ENCODE measurements at regions not wholly inside any gene's neighbourhood (a gene's known extent, or its start where the extent isn't known, plus 50 kb on each side); places are given as distances from the start of the nearest gene placed in this dataset.

GRCh38 chr6:76612954-76613353 is 540.5 kb upstream of the IMPG1 start:
- Histone ChIP-seq H3K9me3 (ENCODE audit: control insufficient read depth, insufficient read depth, low read length) (no peaks in the 10 kb centered on the region), H3K36me3 (ENCODE audit: control insufficient read depth, insufficient read depth, low read length) (no peaks in the 10 kb centered on the region), H3K27ac (ENCODE audit: low read depth, low read length) (no peak overlapping the region), H3K4me1 (ENCODE audit: control insufficient read depth, insufficient read depth, low read length) (no peaks in the 10 kb centered on the region), H3K4me3 (ENCODE audit: low read depth, low read length) (no peak overlapping the region), H3K27me3 (ENCODE audit: control insufficient read depth, insufficient read depth, low read length) (no peaks in the 10 kb centered on the region)
- DNase-seq (ENCODE audit: low read depth in 4 of 6, low spot score in 6 of 6): peak in 2 of 6 donors; percentile 7 to 74
- WGBS (ENCODE audit: insufficient coverage): no CpG with 5 or more reads among the region's 1 CpG

- DNase-seq (ENCODE audit: low read depth in 4 of 6, low spot score in 6 of 6): no peak
- Histone ChIP-seq H3K9me3 (ENCODE audit: control insufficient read depth, insufficient read depth, low read length) (no peaks in the 10 kb centered on the region), H3K4me3 (ENCODE audit: low read depth, low read length) (no peak overlapping the region), H3K27me3 (ENCODE audit: control insufficient read depth, insufficient read depth, low read length) (no peaks in the 10 kb centered on the region), H3K4me1 (ENCODE audit: control insufficient read depth, insufficient read depth, low read length) (no peaks in the 10 kb centered on the region), H3K27ac (ENCODE audit: low read depth, low read length) (no peak overlapping the region), H3K36me3 (ENCODE audit: control insufficient read depth, insufficient read depth, low read length) (no peaks in the 10 kb centered on the region)
- 92% methylated on average over 3 of the region's 4 CpGs for WGBS (ENCODE audit: insufficient coverage)
Observed at GRCh38 chr6:76609160-76609559, 536.7 kb upstream of the IMPG1 start.

- 50% methylated on average over 1 of the region's 3 CpGs for WGBS (ENCODE audit: insufficient coverage)
- no peak overlapping the region for H3K4me3 ChIP-seq (ENCODE audit: low read depth, low read length)
- H3K27me3 ChIP-seq (ENCODE audit: control insufficient read depth, insufficient read depth, low read length): no peaks in the 10 kb centered on the region
- no peaks in the 10 kb centered on the region for H3K36me3 ChIP-seq (ENCODE audit: control insufficient read depth, insufficient read depth, low read length)
- no peaks in the 10 kb centered on the region for H3K9me3 ChIP-seq (ENCODE audit: control insufficient read depth, insufficient read depth, low read length)
- H3K4me1 ChIP-seq (ENCODE audit: control insufficient read depth, insufficient read depth, low read length): no peaks in the 10 kb centered on the region
- no peak for DNase-seq (ENCODE audit: low read depth in 4 of 6, low spot score in 6 of 6)
- H3K27ac ChIP-seq (ENCODE audit: low read depth, low read length): no peak overlapping the region
Observed at GRCh38 chr6:76594109-76594508, 521.6 kb upstream of the IMPG1 start.

- H3K36me3 ChIP-seq (ENCODE audit: control insufficient read depth, insufficient read depth, low read length): no peaks in the 10 kb centered on the region
- H3K4me1 ChIP-seq (ENCODE audit: control insufficient read depth, insufficient read depth, low read length): no peaks in the 10 kb centered on the region
- no peak for DNase-seq (ENCODE audit: low read depth in 4 of 6, low spot score in 6 of 6)
- no peak overlapping the region for H3K27ac ChIP-seq (ENCODE audit: low read depth, low read length)
- WGBS (ENCODE audit: insufficient coverage): 87% methylated on average over 3 of the region's 3 CpGs
- no peaks in the 10 kb centered on the region for H3K9me3 ChIP-seq (ENCODE audit: control insufficient read depth, insufficient read depth, low read length)
- no peak overlapping the region for H3K4me3 ChIP-seq (ENCODE audit: low read depth, low read length)
- no peaks in the 10 kb centered on the region for H3K27me3 ChIP-seq (ENCODE audit: control insufficient read depth, insufficient read depth, low read length)
Observed at GRCh38 chr6:76593668-76594067, 521.2 kb upstream of the IMPG1 start.

DNA sequence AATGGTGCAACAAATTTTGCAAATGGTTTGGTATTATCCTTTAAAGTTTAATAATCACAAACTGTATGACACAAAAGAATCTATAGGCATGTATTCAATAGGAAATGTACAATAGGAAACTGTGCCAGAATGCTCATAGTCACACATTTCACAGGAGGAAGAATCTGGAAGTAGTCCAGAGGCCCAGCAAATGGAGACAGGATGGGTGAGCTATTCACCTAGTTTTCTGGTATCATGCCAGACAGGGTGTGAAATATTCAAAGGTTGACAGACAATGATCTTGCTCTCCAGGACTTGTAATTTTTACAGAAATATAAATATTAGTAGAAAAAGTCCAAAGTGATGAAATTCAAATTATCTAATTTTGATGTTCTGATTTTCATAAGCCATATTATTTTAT is 520.1 kb upstream of the IMPG1 start:
- H3K4me3 ChIP-seq (ENCODE audit: low read depth, low read length): no peak overlapping the region
- H3K27me3 ChIP-seq (ENCODE audit: control insufficient read depth, insufficient read depth, low read length): no peaks in the 10 kb centered on the region
- H3K9me3 ChIP-seq (ENCODE audit: control insufficient read depth, insufficient read depth, low read length): no peaks in the 10 kb centered on the region
- peak in 2 of 6 donors; percentile 19 to 22 for DNase-seq (ENCODE audit: low read depth in 4 of 6, low spot score in 6 of 6)
- no peaks in the 10 kb centered on the region for H3K4me1 ChIP-seq (ENCODE audit: control insufficient read depth, insufficient read depth, low read length)
- no peaks in the 10 kb centered on the region for H3K36me3 ChIP-seq (ENCODE audit: control insufficient read depth, insufficient read depth, low read length)
- no peak overlapping the region for H3K27ac ChIP-seq (ENCODE audit: low read depth, low read length)

- WGBS (ENCODE audit: insufficient coverage): no CpG with 5 or more reads among the region's 2 CpGs
Observed at GRCh38 chr6:76587271-76587670, 514.8 kb upstream of the IMPG1 start.

DNA sequence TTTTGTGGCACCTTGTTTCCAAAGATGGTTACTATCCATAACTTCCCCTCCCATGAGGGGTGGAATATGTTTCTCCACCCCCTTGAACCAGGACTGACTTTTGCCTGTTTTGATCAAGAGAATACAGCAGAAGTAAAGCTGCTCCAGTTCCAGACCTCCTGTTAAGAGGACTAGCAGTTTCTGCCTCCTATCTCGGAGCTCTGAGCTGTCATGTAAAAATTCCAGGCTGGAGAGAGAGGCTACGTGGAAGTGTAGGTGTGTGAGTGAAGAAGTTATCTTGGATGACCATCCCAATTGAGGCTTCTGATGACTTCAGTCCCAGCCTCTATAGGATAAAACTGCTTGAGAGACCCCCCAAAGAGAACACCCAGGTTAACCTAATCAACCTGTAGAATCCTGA is 511.7 kb upstream of the IMPG1 start:
- no peak for DNase-seq (ENCODE audit: low read depth in 4 of 6, low spot score in 6 of 6)
- Histone ChIP-seq H3K36me3 (ENCODE audit: control insufficient read depth, insufficient read depth, low read length) (no peaks in the 10 kb centered on the region), H3K4me3 (ENCODE audit: low read depth, low read length) (no peak overlapping the region), H3K4me1 (ENCODE audit: control insufficient read depth, insufficient read depth, low read length) (no peaks in the 10 kb centered on the region), H3K9me3 (ENCODE audit: control insufficient read depth, insufficient read depth, low read length) (no peaks in the 10 kb centered on the region), H3K27me3 (ENCODE audit: control insufficient read depth, insufficient read depth, low read length) (no peaks in the 10 kb centered on the region), H3K27ac (ENCODE audit: low read depth, low read length) (no peak overlapping the region)
- whole genome bisulfite sequencing (ENCODE audit: insufficient coverage): no CpG with 5 or more reads among the region's 2 CpGs

More at GRCh38 chr6:76587271-76587670, 514.8 kb upstream of the IMPG1 start:
- Histone ChIP-seq H3K36me3 (ENCODE audit: control insufficient read depth, insufficient read depth, low read length) (no peaks in the 10 kb centered on the region), H3K27ac (ENCODE audit: low read depth, low read length) (no peak overlapping the region), H3K27me3 (ENCODE audit: control insufficient read depth, insufficient read depth, low read length) (no peaks in the 10 kb centered on the region), H3K4me3 (ENCODE audit: low read depth, low read length) (no peak overlapping the region), H3K4me1 (ENCODE audit: control insufficient read depth, insufficient read depth, low read length) (no peaks in the 10 kb centered on the region), H3K9me3 (ENCODE audit: control insufficient read depth, insufficient read depth, low read length) (no peaks in the 10 kb centered on the region)
- DNase-seq (ENCODE audit: low read depth in 4 of 6, low spot score in 6 of 6): no peak

- no peaks in the 10 kb centered on the region for H3K36me3 ChIP-seq (ENCODE audit: control insufficient read depth, insufficient read depth, low read length)
- H3K27ac ChIP-seq (ENCODE audit: low read depth, low read length): no peak overlapping the region
- H3K4me3 ChIP-seq (ENCODE audit: low read depth, low read length): no peak overlapping the region
- WGBS (ENCODE audit: insufficient coverage): no CpG with 5 or more reads among the region's 1 CpG
- no peak for DNase-seq (ENCODE audit: low read depth in 4 of 6, low spot score in 6 of 6)
- no peaks in the 10 kb centered on the region for H3K27me3 ChIP-seq (ENCODE audit: control insufficient read depth, insufficient read depth, low read length)
- H3K4me1 ChIP-seq (ENCODE audit: control insufficient read depth, insufficient read depth, low read length): no peaks in the 10 kb centered on the region
- no peaks in the 10 kb centered on the region for H3K9me3 ChIP-seq (ENCODE audit: control insufficient read depth, insufficient read depth, low read length)
Observed at GRCh38 chr6:76578746-76579145, 506.3 kb upstream of the IMPG1 start.

GRCh38 chr6:76574746-76575145 is 502.3 kb upstream of the IMPG1 start:
- Histone ChIP-seq H3K27ac (ENCODE audit: low read depth, low read length) (no peak overlapping the region), H3K4me3 (ENCODE audit: low read depth, low read length) (no peak overlapping the region), H3K4me1 (ENCODE audit: control insufficient read depth, insufficient read depth, low read length) (no peaks in the 10 kb centered on the region), H3K9me3 (ENCODE audit: control insufficient read depth, insufficient read depth, low read length) (no peaks in the 10 kb centered on the region), H3K36me3 (ENCODE audit: control insufficient read depth, insufficient read depth, low read length) (no peaks in the 10 kb centered on the region), H3K27me3 (ENCODE audit: control insufficient read depth, insufficient read depth, low read length) (no peaks in the 10 kb centered on the region)
- no CpG with 5 or more reads among the region's 4 CpGs for WGBS (ENCODE audit: insufficient coverage)
- no peak for DNase-seq (ENCODE audit: low read depth in 4 of 6, low spot score in 6 of 6)

DNA sequence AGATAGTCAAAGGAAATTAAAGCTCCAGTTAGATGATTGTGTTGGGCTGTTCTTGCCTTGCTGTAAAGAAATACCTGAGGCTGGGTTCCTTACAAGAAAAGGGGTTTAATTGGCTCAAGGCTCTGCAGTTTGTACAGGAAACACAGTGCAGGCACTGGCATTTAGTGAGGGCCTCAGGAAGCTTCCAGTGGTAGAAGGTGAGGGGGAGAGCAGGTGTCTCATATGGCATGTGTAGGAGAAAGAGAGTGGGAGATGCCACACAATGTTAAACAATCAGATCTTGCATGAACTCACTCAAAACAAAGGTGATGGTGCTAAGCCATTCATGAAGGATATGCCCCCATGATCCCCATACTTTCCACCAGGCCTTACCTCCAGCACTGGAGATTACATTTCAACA is 493.5 kb upstream of the IMPG1 start:
- Histone ChIP-seq H3K4me1 (ENCODE audit: control insufficient read depth, insufficient read depth, low read length) (no peaks in the 10 kb centered on the region), H3K36me3 (ENCODE audit: control insufficient read depth, insufficient read depth, low read length) (no peaks in the 10 kb centered on the region), H3K27me3 (ENCODE audit: control insufficient read depth, insufficient read depth, low read length) (no peaks in the 10 kb centered on the region), H3K9me3 (ENCODE audit: control insufficient read depth, insufficient read depth, low read length) (no peaks in the 10 kb centered on the region), H3K27ac (ENCODE audit: low read depth, low read length) (no peak overlapping the region), H3K4me3 (ENCODE audit: low read depth, low read length) (no peak overlapping the region)
- no peak for DNase-seq (ENCODE audit: low read depth in 4 of 6, low spot score in 6 of 6)

All from spinal cord (tissue), 9 donors.